DMS153 (cell line): ENCODE measurements at regions not wholly inside any gene's neighbourhood (a gene's known extent, or its start where the extent isn't known, plus 50 kb on each side); places are given as distances from the start of the nearest gene placed in this dataset.
A peak's percentile ranks its signal among the peaks of the same experiment; 100 is the strongest.

Experiments used
- DNase-seq: peaks from one replicate; lab custom pipeline; 2025; lab: John Stamatoyannopoulos, UW

DNA sequence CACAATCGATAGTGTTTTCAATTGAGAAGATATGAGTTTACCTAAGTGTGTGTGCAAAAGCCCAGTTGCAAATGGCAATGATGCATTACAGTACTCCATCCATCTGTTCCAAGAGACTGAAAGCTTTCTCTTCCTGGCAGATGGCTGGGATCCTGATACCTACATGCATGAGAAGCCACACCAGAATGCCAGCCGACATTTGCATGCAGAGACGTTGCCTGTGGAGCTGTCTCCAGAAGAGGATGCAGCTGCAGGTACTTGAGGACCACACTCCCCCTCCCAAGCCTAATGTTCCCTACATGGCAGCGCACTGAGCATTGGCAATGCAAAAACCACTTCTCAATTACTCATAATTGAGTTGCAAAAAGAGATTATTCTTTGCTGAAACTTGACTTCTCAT lies 332.1 kb downstream of the WDR11 start:
- peak; percentile 88 for DNase-seq

DNA sequence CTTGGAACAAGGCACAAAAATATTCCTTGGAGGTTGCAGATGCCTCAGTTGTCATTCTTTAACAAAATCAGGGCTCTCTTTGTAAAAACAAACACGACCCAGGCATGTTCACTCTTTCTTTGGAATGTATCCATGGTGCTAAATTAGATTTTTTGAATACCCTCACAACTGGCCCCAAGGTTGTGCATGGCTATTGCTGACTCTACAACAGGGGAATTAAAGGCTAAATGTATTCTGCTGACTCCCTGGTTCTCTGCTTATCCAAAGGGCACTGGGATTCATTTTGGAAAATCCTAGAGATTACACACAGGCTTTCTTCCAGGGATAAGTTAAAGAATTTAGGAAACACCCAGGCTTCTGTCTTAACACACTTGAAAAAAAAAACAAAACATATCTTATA lies 332.5 kb downstream of the WDR11 start:
- DNase-seq = no peak

DNA sequence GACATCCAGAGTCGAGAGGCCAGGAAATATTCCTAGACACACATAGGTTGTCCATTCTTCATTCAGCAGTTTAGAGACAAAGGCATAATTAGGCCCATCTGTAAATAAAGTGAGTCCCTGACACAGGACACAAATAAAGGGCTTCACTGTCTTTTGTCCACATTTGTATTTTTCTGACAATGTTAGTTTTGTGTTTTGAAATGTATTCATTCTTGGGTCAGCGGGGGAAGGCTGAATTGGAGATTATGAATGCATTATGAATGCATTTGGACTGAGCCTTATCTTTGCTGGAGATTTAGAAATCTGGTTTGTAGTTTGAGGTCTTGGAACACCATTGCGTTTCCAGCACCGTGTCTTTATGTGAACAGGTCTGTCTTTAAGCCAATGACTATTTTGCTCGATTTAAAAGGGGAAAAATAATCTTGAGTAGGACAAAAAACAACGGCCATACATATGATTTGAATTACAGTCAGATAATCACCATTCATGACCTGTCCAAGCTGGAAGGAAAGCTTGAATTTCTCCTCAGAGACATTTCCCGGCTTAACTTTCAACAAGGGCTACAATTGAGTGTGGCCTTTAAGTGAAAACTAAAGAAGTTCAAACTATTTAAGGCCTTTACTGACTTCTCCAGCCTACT lies 334.8 kb downstream of the WDR11 start:
- no peak for DNase-seq

DNA sequence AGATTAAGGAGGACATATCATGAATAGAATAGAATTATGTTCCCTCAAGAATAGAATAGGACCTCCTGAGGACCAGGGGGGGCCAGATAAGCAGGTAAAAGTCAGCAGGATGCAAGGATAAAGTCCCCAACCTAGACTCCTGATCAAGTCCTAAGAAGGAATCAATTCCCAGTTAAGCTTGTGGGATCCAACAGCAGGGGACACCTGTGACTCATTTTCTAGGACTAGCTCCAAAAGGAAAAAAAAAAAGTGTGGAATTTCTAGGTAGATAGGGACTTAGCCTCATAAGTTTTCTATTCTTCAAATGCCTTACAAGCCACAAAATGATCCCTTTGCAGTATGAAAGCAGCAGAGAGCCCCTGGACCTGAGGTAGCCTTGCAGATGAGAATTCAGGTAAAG lies 336.2 kb downstream of the WDR11 start:
- DNase-seq = no peak

DNA sequence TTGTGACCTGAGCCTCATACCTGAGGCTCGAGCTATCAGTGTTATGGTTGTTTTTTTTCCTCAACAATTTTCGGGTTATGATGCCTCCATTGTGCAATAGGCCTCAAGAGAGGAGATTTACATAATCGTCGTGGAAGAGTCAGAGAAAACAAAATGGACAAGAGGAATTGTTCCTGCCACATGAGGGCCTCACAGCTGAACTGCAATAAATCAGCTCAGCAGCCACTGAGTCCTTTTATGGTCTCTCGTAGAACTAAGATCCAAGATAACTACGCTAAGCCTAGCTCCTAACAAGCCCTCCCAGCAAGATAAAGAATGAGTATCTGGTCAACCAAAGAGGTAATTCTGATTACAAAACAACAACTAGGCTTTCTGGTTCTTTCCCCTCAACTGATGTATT lies 336.8 kb downstream of the WDR11 start:
- no peak for DNase-seq

DNA sequence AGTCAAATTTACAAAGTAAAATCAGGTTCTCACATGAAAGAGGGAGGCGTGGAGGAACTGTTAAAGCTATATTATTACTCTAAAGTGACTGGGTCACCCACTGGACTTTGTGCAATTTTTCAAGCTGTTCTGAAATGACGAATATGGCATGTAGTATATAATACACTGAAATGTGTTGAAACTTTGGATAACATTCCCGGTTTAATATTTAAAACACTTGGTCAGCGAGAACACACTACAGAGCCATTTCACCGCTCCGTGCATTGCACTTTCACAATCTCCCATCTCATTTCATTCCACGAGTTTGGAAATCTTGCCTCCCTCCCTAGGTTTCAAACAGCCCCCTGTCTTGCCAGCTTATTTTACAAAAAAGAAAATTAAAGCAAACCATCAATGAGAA lies 337.9 kb downstream of the WDR11 start:
- no peak for DNase-seq

DNA sequence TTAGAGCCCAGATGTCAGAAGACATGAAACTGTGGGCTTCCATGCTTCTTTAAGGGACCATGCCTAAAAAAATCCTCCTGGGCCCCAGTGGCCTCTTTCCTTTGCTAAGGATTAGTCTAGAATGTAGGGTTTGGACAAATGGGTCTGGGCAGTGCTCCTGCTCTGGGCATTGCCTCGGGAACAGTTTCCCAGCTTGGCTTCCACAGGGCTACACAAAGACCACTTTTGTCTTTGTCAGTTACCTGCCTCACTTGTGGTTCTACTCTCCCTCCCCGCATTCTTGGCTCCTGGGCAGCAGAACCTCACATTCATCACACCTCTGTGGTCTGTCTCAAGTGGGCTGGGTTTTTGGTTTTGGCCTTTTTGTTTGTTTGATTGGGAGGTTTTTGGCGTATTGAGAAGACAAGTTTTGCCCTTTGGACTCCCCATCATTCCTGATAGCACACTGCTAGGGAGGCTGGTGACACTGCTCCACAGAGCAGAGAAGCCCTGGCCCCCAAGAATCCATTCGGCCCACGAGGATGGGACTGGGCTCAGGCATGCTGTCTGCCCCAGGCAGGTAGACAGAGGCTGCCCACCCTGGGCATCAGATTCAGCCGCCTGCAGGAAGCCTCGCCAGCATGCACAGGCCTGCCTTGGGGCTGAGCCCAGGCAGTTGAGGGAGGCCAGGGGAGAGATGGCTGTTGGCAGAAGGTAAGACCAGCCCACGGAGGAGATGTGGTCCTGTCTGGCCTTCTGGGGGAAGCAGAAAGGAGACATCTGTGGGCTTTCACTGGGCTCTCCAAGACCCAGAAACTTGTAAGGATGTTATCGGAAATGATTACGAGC lies 343.7 kb downstream of the WDR11 start:
- DNase-seq = no peak

DNA sequence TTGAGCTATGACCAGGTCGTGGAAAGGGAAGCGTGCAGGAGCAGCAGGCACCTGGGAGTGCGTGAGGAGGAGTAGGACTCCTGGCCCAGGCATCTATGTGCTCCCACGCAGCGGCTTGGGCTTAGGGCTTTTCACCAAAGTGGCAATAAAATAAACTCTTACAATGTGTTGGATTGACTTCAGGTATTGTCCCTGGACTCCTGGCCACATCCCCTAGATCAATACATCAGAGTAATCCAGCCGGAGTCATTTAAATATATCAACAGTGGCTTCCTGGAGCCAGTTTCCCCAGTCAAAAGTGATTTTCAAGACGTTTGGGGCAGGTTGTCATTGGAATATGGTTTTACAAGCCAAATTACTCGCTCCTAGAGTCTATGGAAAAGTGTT lies 344.4 kb downstream of the WDR11 start:
- no peak for DNase-seq

DNA sequence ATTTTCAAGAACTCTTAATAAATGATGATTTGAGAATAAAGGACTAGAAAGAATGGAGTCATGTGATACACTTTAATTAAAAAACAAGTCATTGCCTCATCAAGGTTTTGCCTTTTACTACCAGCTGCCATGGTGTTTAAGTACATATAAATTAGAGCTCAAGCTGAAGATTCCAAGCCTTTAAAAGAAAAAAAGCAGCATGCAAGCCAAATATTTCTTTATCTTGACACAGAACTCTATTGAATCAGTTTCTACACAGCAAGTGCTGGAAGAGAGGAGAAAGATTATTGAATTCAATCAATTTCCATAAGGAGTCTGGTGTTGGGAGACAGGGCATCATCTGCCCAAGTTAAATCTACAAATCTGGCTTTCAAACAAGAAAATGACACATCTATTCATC lies 347.9 kb downstream of the WDR11 start:
- no peak for DNase-seq

DNA sequence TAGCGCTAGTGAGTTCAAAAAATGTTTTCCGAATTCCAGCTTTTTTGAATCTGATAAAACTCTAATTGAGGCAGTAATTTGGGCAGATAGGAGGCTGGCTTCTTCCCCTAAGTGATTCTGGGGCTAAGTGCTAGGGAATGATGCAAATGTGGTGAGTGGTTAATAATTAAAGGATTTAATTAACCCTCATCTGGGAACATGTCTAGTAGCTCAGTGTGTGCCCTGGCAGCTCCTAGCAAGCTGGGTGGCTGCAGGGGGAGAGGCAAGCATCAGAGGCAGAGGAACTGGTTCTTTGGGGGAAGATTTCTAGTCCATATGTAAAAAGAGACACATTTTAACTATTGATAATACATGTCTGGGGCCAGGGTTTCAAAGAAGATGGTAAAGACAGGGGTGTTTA lies 354.5 kb downstream of the WDR11 start:
- no peak for DNase-seq

DNA sequence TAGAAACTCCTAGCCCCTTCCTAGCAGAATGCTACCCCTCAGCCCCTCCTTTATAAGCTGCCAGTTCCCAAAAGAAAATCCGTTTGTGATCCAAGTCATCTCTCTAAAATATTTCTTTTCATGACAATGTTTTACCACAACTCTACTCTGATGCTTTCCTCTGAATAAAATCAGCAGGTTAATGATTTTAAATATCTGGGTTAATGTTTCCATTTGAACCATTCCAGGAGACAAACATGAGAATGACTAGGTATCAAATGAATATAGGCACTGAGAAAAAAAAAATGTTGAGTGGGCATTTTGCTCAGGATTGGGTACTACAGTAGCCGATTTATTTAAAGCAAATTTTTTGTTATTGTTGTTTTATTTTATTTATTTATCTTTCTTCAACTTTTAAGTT lies 360.3 kb downstream of the WDR11 start:
- no peak for DNase-seq

DNA sequence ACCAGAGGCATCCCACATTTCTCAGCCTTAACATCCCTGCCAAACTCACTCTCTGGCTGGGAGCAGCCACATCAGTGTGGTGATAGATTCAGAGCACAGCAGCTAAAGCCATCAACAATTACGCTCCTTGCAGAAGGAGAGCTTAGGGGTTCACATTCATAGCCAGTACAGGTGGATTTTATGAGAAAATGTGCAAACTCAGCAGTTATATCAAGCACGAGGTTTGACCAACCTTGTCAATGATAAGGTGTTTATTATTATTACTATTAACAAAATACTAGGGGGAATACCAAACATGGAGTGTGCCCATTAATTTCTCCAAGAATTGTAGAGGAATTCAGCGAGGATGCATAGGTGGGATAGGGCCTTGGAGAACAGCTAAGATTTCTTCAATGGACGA lies 362.3 kb downstream of the WDR11 start:
- DNase-seq = no peak

DNA sequence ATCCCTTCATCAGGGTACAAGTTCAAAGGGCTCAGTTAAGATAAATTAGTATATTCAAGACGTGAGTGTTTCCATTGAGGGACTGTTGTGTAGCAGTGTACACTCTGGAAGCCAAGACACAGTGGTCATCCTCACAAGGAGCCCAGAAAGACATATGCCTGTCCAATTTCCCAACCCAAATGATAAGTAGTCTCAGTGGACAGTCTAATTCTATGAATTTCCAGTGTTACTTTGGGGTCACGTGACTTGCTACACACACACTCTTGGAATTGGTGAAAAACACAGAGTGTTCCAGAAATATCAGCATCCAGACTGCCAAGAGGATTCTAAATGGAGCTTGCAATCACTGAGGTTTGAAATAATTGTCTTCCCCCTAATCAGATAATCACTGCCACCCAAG lies 365.1 kb downstream of the WDR11 start:
- DNase-seq = no peak

DNA sequence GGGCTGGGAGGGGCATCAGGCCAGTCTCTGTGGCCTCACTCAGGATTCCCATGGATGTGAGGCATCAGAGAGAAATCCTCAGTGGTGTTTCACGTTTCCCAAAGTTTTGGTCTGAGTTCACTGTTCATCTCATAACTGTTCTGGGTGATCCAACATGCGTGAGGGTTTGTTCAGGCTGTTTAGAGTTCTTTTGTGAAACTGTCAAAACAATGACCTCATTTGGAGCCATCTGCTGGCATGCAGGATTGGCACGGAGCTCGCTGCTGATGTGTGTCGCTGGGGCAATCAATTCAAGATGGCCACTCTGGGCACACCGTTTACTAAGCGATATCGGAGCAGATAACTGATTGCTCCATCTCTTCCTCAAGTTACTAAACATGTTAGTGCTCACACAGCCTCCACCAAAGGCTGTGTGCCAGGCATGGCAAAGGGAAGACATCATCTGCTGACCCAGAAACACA lies 365.6 kb downstream of the WDR11 start:
- no peak for DNase-seq

DNA sequence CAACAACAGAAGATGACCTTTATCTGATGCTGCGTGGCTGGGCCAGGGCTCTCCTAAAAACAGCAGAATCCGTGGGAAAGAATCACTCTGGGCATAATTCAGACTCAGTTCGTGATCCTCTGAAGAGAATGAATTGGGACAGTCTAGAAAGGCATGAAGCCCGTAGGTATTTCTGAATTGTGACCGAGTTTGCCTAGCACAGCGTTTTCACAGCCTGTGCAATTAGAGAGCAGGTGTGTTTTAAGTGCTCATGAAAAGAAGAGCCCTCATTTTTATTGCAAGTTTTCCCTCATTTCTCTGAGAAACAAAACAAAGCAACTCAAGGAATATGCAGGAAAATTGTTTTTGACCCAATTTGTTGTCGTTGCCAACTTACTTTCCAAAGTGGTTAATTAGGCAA lies 366.2 kb downstream of the WDR11 start:
- DNase-seq = no peak

DNA sequence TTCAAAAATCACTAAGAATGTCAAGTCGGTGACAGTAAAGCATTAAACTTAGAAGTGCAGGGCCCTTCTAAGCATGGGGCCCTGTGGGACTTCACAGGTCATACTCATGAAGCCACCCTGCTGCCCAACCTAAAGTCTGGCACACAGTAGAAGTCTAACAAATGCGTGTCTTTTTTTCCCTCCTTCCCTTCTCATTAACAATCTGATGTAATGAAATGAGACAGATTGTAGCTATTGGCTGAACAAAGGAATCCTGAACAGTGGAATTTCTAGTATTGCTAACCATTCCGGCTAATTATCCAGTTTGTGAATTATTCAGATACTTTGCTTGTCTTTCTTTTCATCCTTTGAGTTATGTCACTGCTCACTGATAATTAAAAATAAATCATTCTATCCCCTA lies 369.9 kb downstream of the WDR11 start:
- DNase-seq = no peak

DNA sequence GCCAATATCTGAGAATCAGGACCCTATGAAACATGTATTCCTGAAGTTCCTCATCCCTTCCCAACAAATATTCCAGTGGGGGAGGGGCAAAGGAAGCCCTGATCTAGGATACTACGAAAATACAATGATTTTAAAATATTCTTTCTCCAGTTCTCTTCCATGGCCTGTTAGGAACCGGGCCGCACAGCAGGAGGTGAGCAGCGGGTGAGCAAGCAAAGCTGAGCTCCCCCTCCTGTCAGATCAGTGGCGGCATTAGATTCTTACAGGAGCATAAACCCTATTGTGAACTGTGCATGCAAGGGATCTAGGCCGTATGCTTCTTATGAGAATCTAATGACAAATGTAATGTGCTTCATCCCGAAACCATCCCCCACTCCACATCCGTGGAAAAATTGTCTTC lies 370.8 kb downstream of the WDR11 start:
- no peak for DNase-seq

DNA sequence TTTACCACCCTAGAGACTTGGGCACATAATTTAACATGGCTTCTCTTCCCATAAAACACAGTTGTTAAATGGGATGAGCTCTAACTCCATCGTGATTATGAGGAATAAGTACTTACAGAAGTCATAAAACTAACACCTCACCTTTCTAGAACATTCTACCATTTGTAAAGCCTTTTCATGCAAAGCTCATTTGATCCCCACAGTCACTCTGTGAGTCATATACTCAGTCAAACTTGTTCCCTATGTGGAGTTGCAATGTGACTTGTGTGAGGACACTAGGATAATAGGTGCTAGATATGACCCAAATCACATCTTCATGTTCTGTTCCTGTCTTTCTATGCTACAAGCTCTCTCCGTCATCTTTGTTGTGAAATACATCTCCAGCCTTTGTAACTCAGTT lies 371.7 kb downstream of the WDR11 start:
- no peak for DNase-seq

DNA sequence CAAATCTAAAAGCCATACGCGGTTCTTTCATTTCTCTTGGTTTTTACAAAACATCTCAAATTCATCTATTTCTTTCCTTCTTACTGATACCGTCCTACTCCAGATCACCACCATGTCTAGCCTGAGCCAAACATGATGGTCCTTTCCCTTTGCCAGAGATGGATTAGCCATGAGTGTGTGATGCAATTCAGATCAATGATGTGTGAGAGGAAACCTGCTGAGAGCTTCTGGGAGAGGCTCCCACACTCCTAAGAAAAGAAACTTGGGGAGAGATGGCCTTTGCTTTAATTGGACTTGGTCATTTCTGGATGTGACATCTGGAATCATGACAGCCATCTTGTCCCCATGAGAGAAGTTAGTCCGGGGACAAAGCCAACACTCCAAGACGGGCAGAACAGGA lies 367.2 kb downstream of the FGFR2 start:
- no peak for DNase-seq

DNA sequence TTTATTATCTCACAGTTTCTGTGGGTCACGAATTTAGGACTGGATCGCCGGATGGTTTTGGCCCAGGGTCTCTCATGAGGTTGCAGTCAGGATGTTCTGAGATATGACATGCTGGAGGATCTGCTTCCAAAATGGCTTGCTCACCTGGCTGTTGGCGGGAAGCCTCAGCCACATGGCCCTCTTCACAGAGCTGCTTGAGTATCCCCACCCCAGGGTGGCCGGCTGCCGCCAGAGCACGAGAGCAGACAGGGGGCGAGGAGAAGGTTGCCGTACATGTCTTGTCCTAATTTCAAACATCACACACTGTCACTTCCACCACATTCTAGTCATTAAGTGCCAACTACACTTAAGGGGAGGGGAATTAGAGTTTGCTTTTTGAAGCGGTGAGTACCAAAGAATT lies 365.8 kb downstream of the FGFR2 start:
- no peak for DNase-seq

DNA sequence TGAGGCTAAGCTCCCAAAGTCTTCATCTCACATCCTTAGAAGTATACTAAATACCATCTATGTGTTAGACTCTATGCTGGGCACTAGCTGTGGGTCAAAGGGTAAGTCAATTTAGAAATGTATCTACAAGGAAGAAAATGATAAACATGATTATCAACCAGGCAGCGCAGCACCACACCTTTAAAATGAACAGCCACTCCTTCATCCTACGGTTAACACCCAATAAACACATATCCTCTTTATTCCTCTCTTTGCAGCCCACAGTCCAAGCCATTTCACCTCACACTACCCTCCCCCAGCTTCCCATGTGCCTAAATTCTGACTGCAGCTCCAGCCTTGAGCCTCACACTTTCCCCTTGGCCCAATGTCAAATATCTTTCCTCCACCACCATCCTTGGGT lies 362.6 kb downstream of the FGFR2 start:
- DNase-seq = no peak

DNA sequence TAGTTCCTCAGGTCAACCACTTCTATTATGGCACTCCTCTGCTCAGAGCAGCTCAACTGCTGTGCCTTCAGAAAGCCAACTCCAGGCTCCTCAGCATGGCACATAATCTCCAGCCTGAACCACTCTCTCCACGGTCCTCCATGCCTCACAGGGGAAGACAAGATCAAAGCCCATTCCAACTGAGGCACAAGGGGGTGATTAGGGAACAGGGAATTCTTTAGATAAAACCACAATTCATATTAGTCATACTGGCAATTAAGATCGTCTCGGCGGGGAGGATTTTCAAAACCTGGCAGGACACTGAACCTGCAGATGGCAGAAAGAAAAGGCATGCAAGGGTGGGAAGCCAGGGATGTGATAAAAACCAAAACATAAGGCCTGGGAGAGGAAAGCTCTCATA lies 361.6 kb downstream of the FGFR2 start:
- no peak for DNase-seq

DNA sequence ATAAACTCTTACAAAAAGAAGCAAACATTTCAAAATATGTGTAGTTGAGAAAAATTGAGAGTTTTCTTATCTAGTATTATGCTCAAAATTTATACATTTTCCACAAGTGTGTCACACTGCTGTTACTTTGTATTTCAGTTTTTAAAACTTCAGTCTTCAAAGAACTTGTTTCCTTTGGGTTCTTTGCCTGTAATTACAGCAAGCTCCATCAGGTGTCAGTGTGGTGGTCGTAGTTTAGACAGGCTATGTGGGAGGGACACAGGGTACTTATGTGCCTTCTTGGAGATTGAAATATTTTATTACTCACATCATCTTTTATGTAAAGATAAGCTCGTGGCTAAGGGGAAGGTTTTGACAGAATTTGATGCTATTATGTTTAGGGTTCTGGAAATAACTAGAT lies 360.5 kb downstream of the FGFR2 start:
- DNase-seq = no peak

DNA sequence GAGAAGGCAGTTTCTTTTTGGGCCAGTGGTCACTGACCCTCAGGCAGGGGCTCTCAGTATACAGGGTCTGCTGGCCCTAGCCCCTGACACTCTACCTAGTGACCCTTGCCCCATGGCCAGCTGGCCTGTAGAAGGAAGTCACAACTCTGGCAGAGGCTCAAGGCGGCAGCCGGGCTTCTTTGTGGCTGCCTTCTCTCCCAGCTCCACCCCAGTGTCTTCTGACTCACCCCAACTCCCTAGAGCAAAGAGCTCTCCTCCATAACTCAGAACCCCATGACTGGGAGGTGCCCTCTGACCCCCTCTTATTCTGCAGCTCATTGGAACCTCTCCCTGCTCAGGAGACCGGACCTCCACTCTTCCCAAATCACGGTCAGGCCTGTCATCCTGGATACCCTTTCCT lies 358.2 kb downstream of the FGFR2 start:
- DNase-seq = no peak
